ENCODE measurements at regions not wholly inside any gene's neighbourhood (a gene's known extent, or its start where the extent isn't known, plus 50 kb on each side); places are given as distances from the start of the nearest gene placed in this dataset.

- TF ChIP-seq CTCF (IDR thresholded peaks at IDR 0.05) (no peak), USF2 (CRISPR knock-in tag; IDR thresholded peaks at IDR 0.05) (no peak), CREB1 (CRISPR knock-in tag; IDR thresholded peaks at IDR 0.05) (no peak), ATF2 (CRISPR knock-in tag; IDR thresholded peaks at IDR 0.05; ENCODE audit: borderline replicate concordance, low read depth) (no peak), ZBTB21 (CRISPR knock-in tag; IDR thresholded peaks at IDR 0.05; ENCODE audit: borderline replicate concordance) (no peak), ZNF232 (CRISPR knock-in tag; IDR thresholded peaks at IDR 0.05) (no peak), JUN (CRISPR knock-in tag; IDR thresholded peaks at IDR 0.05) (no peak), E2F4 (CRISPR knock-in tag; IDR thresholded peaks at IDR 0.05; ENCODE audit: borderline replicate concordance, low read depth) (no peak), MLX (CRISPR knock-in tag; IDR thresholded peaks at IDR 0.05) (no peak), IRF1 (CRISPR knock-in tag; IDR thresholded peaks at IDR 0.05) (no peak), MAX (CRISPR knock-in tag; IDR thresholded peaks at IDR 0.05) (no peak)
These were observed 1534.3 kb downstream of the MAT2B start for GRCh38 chr5:165039748-165040147.
